Tibial artery (tissue), 4 donors: ENCODE measurements at regions not wholly inside any gene's neighbourhood (a gene's known extent, or its start where the extent isn't known, plus 50 kb on each side); places are given as distances from the start of the nearest gene placed in this dataset.
A peak's percentile ranks its signal among the peaks of the same experiment; 100 is the strongest.

ENCODE experiments used
- DNase-seq, 2 donors: peaks; one replicate each; pipeline ENCODE4 v3.0.0-alpha.2; 2019
- H3K27ac ChIP-seq, 2 donors: fragments of 200-600 bp; sonication (generic) in 1 of 2; 1 replicate in 1 of 2; 2 replicates in 1 of 2; pipeline ENCODE4 v1.5.1; 2018 to 2019; ENCODE audit warnings: mild to moderate bottlenecking in 1 of 2
- H3K27me3 ChIP-seq, 2 donors: fragments of 200-600 bp; sonication (generic) in 1 of 2; one replicate each; pipeline versions ENCODE4 v1.5.1 to v1.6.0; 2016 to 2019
- H3K36me3 ChIP-seq, 3 donors: fragments of 200-600 bp; sonication (generic) in 2 of 3; one replicate each; pipeline ENCODE4 v1.5.1; 2016 to 2019; ENCODE audit warnings: mild to moderate bottlenecking in 2 of 3
- H3K4me1 ChIP-seq, 4 donors: fragments of 200-600 bp; sonication (generic) in 2 of 4; 1 replicate in 3 of 4; 2 replicates in 1 of 4; pipeline ENCODE4 v1.5.1; 2016 to 2019
- H3K4me3 ChIP-seq, 2 donors: fragments of 200-600 bp; sonication (generic) in 1 of 2; 1 replicate in 1 of 2; 2 replicates in 1 of 2; pipeline ENCODE4 v1.5.1; 2018 to 2019; ENCODE audit warnings: mild to moderate bottlenecking in 2 of 2
- H3K9me3 ChIP-seq, 3 donors: fragments of 200-600 bp; sonication (generic) in 1 of 3; one replicate each; pipeline ENCODE4 v1.5.1; 2016 to 2019
- CTCF ChIP-seq, 2 experiments: fragments of 200-600 bp in 1 of 2; fragments of 450-650 bp in 1 of 2; IDR thresholded peaks; one replicate each; pipeline ENCODE4 v1.5.1; 2017 to 2019; ENCODE audit warnings: antibody characterized with exemption in 2 of 2, mild to moderate bottlenecking in 1 of 2, moderate library complexity in 1 of 2
- intact Hi-C: fragments of 100-400 bp; cut with DNase I; formaldehyde crosslinking; loops from one replicate; pipeline ENCODE4 v1.15.0; 2023; ENCODE audit warnings: low total_unique reads

DNA sequence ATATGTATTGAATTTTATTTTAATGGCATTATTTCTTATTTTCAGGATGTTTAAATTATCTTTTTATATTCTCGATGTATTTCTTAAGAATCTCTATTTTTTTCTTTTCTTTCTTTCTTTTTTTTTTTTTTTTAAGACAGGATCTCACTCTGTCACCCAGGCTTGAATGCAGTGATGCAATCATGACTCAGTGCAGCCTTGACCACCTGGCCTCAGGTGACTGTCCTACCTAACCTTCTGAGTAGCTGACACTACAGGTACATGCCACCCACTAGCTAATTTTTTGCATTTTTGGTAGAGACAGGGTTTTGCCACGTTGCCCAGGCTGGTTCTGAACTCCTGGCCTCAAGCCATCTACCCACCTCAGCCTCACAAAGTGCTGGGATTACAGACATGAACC is 143.8 kb upstream of the LAMA2 start:
- Histone ChIP-seq H3K4me1 (no peaks in the 10 kb centered on the region), H3K4me3 (no peak overlapping the region), H3K27me3 (no peaks in the 10 kb centered on the region), H3K9me3 (no peaks in the 10 kb centered on the region), H3K27ac (no peak overlapping the region), H3K36me3 (no peaks in the 10 kb centered on the region)
- intact Hi-C loops: no loop called here
- no peak for DNase-seq
- no peak for TF ChIP-seq CTCF (IDR thresholded peaks at IDR 0.05)

GRCh38 chr6:128738112-128738511 is 144.8 kb upstream of the LAMA2 start:
- no peaks in the 10 kb centered on the region for H3K36me3 ChIP-seq
- no peaks in the 10 kb centered on the region for H3K27me3 ChIP-seq
- no peak for TF ChIP-seq CTCF (IDR thresholded peaks at IDR 0.05)
- no peak overlapping the region for H3K27ac ChIP-seq
- H3K4me3 ChIP-seq: no peak overlapping the region
- no peak for DNase-seq
- intact Hi-C loops: no loop called here
- no peaks in the 10 kb centered on the region for H3K4me1 ChIP-seq
- no peaks in the 10 kb centered on the region for H3K9me3 ChIP-seq

DNA sequence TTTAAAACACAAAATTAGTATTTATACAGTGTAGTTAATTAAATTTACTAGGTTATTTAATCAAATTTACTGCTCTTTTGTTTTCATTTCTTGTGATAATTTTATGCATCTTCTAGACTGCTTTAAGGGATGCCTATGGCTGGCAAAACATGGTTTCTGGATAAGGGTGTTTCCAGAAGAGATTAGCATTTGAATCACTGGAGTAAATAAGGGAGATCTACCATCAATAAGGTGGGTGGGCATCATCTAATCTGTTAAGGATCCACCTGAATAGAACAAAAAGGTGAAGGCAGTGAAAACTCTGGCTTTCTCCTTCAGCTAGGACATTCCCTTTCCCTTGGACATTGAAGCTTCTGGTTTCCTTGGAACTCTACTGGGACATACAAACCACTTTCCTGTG is 146.2 kb upstream of the LAMA2 start:
- no peak for DNase-seq
- Histone ChIP-seq H3K9me3 (no peaks in the 10 kb centered on the region), H3K36me3 (no peaks in the 10 kb centered on the region), H3K4me3 (no peak overlapping the region), H3K27ac (no peak overlapping the region), H3K4me1 (no peaks in the 10 kb centered on the region), H3K27me3 (no peaks in the 10 kb centered on the region)
- no peak for TF ChIP-seq CTCF (IDR thresholded peaks at IDR 0.05)
- intact Hi-C loops: no loop called here

DNA sequence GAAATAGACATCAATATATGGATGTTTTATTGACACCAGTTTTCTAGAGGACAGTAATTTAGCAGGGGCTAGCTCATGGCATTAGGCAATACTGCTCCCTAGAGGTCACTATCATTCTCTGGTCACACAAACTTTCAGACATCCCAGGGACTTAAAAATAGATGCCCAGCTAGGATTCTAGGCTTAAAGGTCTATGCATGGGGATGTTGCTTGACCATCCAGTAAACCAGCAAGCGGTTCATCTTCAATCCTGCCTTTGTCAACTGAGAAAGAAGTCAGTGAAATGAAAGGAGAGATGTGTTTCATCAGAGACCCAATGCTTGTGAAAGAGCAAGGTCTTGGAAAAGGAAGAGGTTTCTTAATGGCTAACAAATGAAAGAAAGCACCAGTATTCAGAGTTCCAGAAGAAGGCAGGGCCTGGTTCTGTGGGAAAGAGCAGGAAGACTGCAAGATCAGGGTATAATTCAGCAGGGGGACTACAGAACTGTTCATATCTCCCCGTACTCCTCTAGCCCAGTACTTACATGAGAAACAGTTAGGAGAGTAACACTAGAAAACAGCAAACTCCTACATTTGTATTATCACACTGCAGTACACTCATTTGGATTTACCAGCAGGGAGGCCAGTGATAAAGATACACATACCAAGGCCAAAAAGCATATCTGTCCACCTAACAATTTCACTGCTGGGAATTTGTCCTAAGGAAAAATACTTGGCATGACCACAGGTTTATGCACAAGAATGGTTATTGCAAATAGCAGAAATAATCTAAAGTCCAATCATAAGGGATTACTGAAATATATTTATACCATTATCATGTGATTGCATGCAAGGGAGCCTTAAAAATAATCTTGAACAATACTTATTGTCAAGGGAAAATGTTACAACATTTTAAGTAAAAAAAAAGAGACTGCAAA is 151.4 kb upstream of the LAMA2 start:
- no peaks in the 10 kb centered on the region for H3K9me3 ChIP-seq
- no peak for DNase-seq
- intact Hi-C loops: no loop called here
- H3K36me3 ChIP-seq: no peaks in the 10 kb centered on the region
- no peaks in the 10 kb centered on the region for H3K4me1 ChIP-seq
- TF ChIP-seq CTCF (IDR thresholded peaks at IDR 0.05): peak; percentile 16 to 30
- H3K4me3 ChIP-seq: no peak overlapping the region
- no peak overlapping the region for H3K27ac ChIP-seq
- no peaks in the 10 kb centered on the region for H3K27me3 ChIP-seq

- no peak for TF ChIP-seq CTCF (IDR thresholded peaks at IDR 0.05)
- H3K4me1 ChIP-seq: no peaks in the 10 kb centered on the region
- DNase-seq: no peak
- no peaks in the 10 kb centered on the region for H3K36me3 ChIP-seq
- H3K27me3 ChIP-seq: no peaks in the 10 kb centered on the region
- H3K27ac ChIP-seq: no peak overlapping the region
- no peaks in the 10 kb centered on the region for H3K9me3 ChIP-seq
- H3K4me3 ChIP-seq: no peak overlapping the region
- intact Hi-C loops: loop anchor here (10.0 kb wide), 1 partner anchor 873 kb away; no protein-coding TSS in a partner anchor
Measured at GRCh38 chr6:128727500-128727899, 155.4 kb upstream of the LAMA2 start.
